ENCODE measurements at regions not wholly inside any gene's neighbourhood (a gene's known extent, or its start where the extent isn't known, plus 50 kb on each side); places are given as distances from the start of the nearest gene placed in this dataset.

- Mint-ChIP-seq H3K36me3 (peaks cover 7 to 8% of the 10 kb centered on the region in 2 donors), H3K27ac (no peak overlapping the region), H3K4me3 (no peak overlapping the region), H3K9me3 (peaks cover 0 to 19% (median 4%) of the 10 kb centered on the region in 7 donors), H3K4me1 (no peaks in the 10 kb centered on the region), H3K27me3 (no peaks in the 10 kb centered on the region)
- no peak for DNase-seq
- ATAC-seq (ENCODE audit: low read depth in 2 of 2), result no peak
Measured at GRCh38 chr1:73564294-73564693, 633.7 kb downstream of the LRRIQ3 start.

- Mint-ChIP-seq H3K36me3 (peaks cover 7 to 8% of the 10 kb centered on the region in 2 donors), H3K27me3 (no peaks in the 10 kb centered on the region), H3K9me3 (peaks cover 4 to 37% (median 12%) of the 10 kb centered on the region in 7 donors), H3K27ac (no peak overlapping the region), H3K4me1 (no peaks in the 10 kb centered on the region), H3K4me3 (no peak overlapping the region)
- ATAC-seq (ENCODE audit: low read depth in 2 of 2) (no peak), DNase-seq (no peak)
Measured at GRCh38 chr1:73556270-73556669, 641.7 kb downstream of the LRRIQ3 start.

- ATAC-seq (ENCODE audit: low read depth in 2 of 2), result no peak
- no peak overlapping the region for H3K4me3 Mint-ChIP-seq
- H3K36me3 Mint-ChIP-seq, result peaks cover 0 to 8% of the 10 kb centered on the region in 2 donors
- peaks cover 0 to 1% (median 0%) of the 10 kb centered on the region in 3 donors for H3K4me1 Mint-ChIP-seq
- no peaks in the 10 kb centered on the region for H3K27me3 Mint-ChIP-seq
- H3K9me3 Mint-ChIP-seq, result peaks cover 0 to 10% (median 4%) of the 10 kb centered on the region in 7 donors
- H3K27ac Mint-ChIP-seq, result no peak overlapping the region
- DNase-seq, result no peak
Measured at GRCh38 chr1:73537400-73537799, 660.6 kb downstream of the LRRIQ3 start.

GRCh38 chr1:73517603-73518191, 680.3 kb downstream of the LRRIQ3 start:
- Mint-ChIP-seq H3K27ac (no peak overlapping the region), H3K4me3 (no peak overlapping the region), H3K27me3 (no peaks in the 10 kb centered on the region), H3K4me1 (peaks cover 0 to 8% (median 0%) of the 10 kb centered on the region in 3 donors), H3K36me3 (no peaks in the 10 kb centered on the region), H3K9me3 (no peaks in the 10 kb centered on the region)
- DNase-seq (no peak), ATAC-seq (ENCODE audit: low read depth in 2 of 2) (no peak)

- peak; percentile 47 to 68 for ATAC-seq (ENCODE audit: low read depth in 2 of 2)
- DNase-seq, result no peak
- H3K9me3 Mint-ChIP-seq, result no peaks in the 10 kb centered on the region
Measured at GRCh38 chr1:73516451-73516850, 681.5 kb downstream of the LRRIQ3 start.

GRCh38 chr1:73511038-73511437, 686.9 kb downstream of the LRRIQ3 start:
- H3K27ac Mint-ChIP-seq, result no peak overlapping the region
- no peaks in the 10 kb centered on the region for H3K36me3 Mint-ChIP-seq
- DNase-seq (no peak), ATAC-seq (ENCODE audit: low read depth in 2 of 2) (no peak)
- H3K4me1 Mint-ChIP-seq, result peaks cover 0 to 5% (median 0%) of the 10 kb centered on the region in 3 donors
- peaks cover 0 to 10% (median 0%) of the 10 kb centered on the region in 7 donors for H3K9me3 Mint-ChIP-seq
- H3K4me3 Mint-ChIP-seq, result no peak overlapping the region
- H3K27me3 Mint-ChIP-seq, result no peaks in the 10 kb centered on the region

More at GRCh38 chr1:73516451-73516850, 681.5 kb downstream of the LRRIQ3 start:
- Mint-ChIP-seq H3K36me3 (no peaks in the 10 kb centered on the region), H3K4me1 (peaks cover 0 to 8% (median 0%) of the 10 kb centered on the region in 3 donors), H3K27ac (no peak overlapping the region), H3K27me3 (no peaks in the 10 kb centered on the region), H3K4me3 (no peak overlapping the region)

GRCh38 chr1:73500154-73500553, 697.8 kb downstream of the LRRIQ3 start:
- DNase-seq (no peak), ATAC-seq (ENCODE audit: low read depth in 2 of 2) (no peak)
- Mint-ChIP-seq H3K36me3 (no peaks in the 10 kb centered on the region), H3K27ac (no peak overlapping the region), H3K4me1 (no peaks in the 10 kb centered on the region), H3K4me3 (no peak overlapping the region), H3K9me3 (peaks cover 0 to 3% (median 0%) of the 10 kb centered on the region in 7 donors), H3K27me3 (no peaks in the 10 kb centered on the region)

- H3K4me3 Mint-ChIP-seq, result no peak overlapping the region
- H3K27ac Mint-ChIP-seq, result no peak overlapping the region
Measured at GRCh38 chr1:73499671-73500070, 698.3 kb downstream of the LRRIQ3 start.

GRCh38 chr1:73491621-73492020, 706.4 kb downstream of the LRRIQ3 start:
- Mint-ChIP-seq H3K9me3 (peaks cover 0 to 16% (median 11%) of the 10 kb centered on the region in 7 donors), H3K4me3 (no peak overlapping the region)

More at GRCh38 chr1:73499671-73500070, 698.3 kb downstream of the LRRIQ3 start:
- Mint-ChIP-seq H3K4me1 (no peaks in the 10 kb centered on the region), H3K36me3 (no peaks in the 10 kb centered on the region), H3K27me3 (no peaks in the 10 kb centered on the region), H3K9me3 (peaks cover 0 to 3% (median 0%) of the 10 kb centered on the region in 7 donors)
- no peak for ATAC-seq (ENCODE audit: low read depth in 2 of 2)
- DNase-seq, result no peak

GRCh38 chr1:73475316-73475870, 722.6 kb downstream of the LRRIQ3 start:
- Mint-ChIP-seq H3K9me3 (no peaks in the 10 kb centered on the region), H3K4me3 (no peak overlapping the region), H3K27me3 (no peaks in the 10 kb centered on the region), H3K4me1 (peaks cover 0 to 8% (median 0%) of the 10 kb centered on the region in 3 donors), H3K27ac (no peak overlapping the region), H3K36me3 (no peaks in the 10 kb centered on the region)
- DNase-seq (no peak), ATAC-seq (ENCODE audit: low read depth in 2 of 2) (no peak)

More at GRCh38 chr1:73491621-73492020, 706.4 kb downstream of the LRRIQ3 start:
- ATAC-seq (ENCODE audit: low read depth in 2 of 2) (no peak), DNase-seq (no peak)
- H3K27ac Mint-ChIP-seq, result peak overlapping the region in 1 of 6 donors; percentile 20
- no peaks in the 10 kb centered on the region for H3K27me3 Mint-ChIP-seq
- H3K36me3 Mint-ChIP-seq, result peaks cover 0 to 6% of the 10 kb centered on the region in 2 donors
- no peaks in the 10 kb centered on the region for H3K4me1 Mint-ChIP-seq

- H3K9me3 Mint-ChIP-seq, result peaks cover 0 to 5% (median 0%) of the 10 kb centered on the region in 7 donors
- H3K36me3 Mint-ChIP-seq, result no peaks in the 10 kb centered on the region
- no peak for ATAC-seq (ENCODE audit: low read depth in 2 of 2)
- H3K4me1 Mint-ChIP-seq, result peaks cover 0 to 8% (median 0%) of the 10 kb centered on the region in 3 donors
- H3K27ac Mint-ChIP-seq, result no peak overlapping the region
- H3K4me3 Mint-ChIP-seq, result no peak overlapping the region
- no peaks in the 10 kb centered on the region for H3K27me3 Mint-ChIP-seq
- no peak for DNase-seq
Measured at GRCh38 chr1:73472810-73473209, 725.2 kb downstream of the LRRIQ3 start.

- Mint-ChIP-seq H3K4me3 (no peak overlapping the region), H3K36me3 (no peaks in the 10 kb centered on the region), H3K27ac (no peak overlapping the region), H3K27me3 (no peaks in the 10 kb centered on the region), H3K4me1 (no peaks in the 10 kb centered on the region), H3K9me3 (peaks cover 0 to 5% (median 0%) of the 10 kb centered on the region in 7 donors)
- DNase-seq (no peak), ATAC-seq (ENCODE audit: low read depth in 2 of 2) (no peak)
Measured at GRCh38 chr1:73467731-73468130, 730.2 kb downstream of the LRRIQ3 start.

GRCh38 chr1:73463873-73464272, 734.1 kb downstream of the LRRIQ3 start:
- ATAC-seq (ENCODE audit: low read depth in 2 of 2), result no peak
- no peak overlapping the region for H3K27ac Mint-ChIP-seq

GRCh38 chr1:73452522-73452921, 745.5 kb downstream of the LRRIQ3 start:
- H3K9me3 Mint-ChIP-seq, result peaks cover 0 to 7% (median 1%) of the 10 kb centered on the region in 7 donors
- ATAC-seq (ENCODE audit: low read depth in 2 of 2) (no peak), DNase-seq (no peak)
- no peak overlapping the region for H3K4me3 Mint-ChIP-seq
- H3K36me3 Mint-ChIP-seq, result no peaks in the 10 kb centered on the region
- H3K27me3 Mint-ChIP-seq, result no peaks in the 10 kb centered on the region
- peak overlapping the region in 1 of 6 donors; percentile 23 for H3K27ac Mint-ChIP-seq
- H3K4me1 Mint-ChIP-seq, result no peaks in the 10 kb centered on the region

More at GRCh38 chr1:73463873-73464272, 734.1 kb downstream of the LRRIQ3 start:
- H3K9me3 Mint-ChIP-seq, result peaks cover 0 to 5% (median 0%) of the 10 kb centered on the region in 7 donors
- no peaks in the 10 kb centered on the region for H3K4me1 Mint-ChIP-seq
- no peaks in the 10 kb centered on the region for H3K27me3 Mint-ChIP-seq
- no peak overlapping the region for H3K4me3 Mint-ChIP-seq
- H3K36me3 Mint-ChIP-seq, result no peaks in the 10 kb centered on the region
- no peak for DNase-seq

Measured in naive B cell (primary cell).